LoVo (cell line): ENCODE measurements at regions not wholly inside any gene's neighbourhood (a gene's known extent, or its start where the extent isn't known, plus 50 kb on each side); places are given as distances from the start of the nearest gene placed in this dataset.

Experiments
- DNase-seq: peaks from one replicate; pipeline ENCODE4 v3.0.0-alpha.2; 2016; ENCODE audit warnings: low spot score

DNA sequence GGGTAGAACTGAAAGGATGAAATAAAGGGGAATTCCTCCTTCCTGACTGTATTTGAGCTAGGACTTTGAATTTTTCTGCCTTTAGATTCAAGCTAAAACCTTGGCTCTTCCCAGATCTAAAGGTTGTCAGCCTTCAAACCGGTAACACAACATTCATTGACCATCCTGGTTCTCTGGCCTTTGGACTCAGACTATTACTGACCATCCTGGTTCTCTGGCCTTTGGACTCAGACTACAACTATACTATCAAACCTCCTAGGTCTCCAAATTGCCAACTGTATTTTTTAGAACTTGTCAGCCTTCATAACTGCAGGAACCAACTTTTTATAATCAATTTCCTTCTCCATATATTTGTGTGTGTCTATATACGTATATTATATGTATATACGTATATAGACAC lies 140.6 kb upstream of the RBMY1B start:
- DNase-seq, result no peak

DNA sequence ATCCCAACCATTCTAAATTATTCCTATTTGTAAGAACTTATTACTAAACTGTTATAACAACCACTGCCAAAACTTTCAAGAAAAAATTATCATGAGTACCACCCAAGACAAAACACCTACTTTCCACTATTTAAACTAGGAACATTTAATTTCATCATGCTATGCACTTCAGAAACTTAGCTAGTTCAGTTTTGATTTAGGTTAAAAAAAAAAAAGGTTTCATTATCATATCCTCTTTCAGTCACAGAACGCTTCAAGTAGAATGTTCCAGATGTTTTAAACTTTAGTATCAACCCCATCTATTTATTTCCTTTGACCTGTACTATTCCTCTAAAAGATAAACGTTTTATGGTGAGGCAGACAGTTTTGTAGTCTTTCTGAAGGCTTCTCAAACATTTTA lies 117.0 kb upstream of the RBMY1B start:
- no peak for DNase-seq

DNA sequence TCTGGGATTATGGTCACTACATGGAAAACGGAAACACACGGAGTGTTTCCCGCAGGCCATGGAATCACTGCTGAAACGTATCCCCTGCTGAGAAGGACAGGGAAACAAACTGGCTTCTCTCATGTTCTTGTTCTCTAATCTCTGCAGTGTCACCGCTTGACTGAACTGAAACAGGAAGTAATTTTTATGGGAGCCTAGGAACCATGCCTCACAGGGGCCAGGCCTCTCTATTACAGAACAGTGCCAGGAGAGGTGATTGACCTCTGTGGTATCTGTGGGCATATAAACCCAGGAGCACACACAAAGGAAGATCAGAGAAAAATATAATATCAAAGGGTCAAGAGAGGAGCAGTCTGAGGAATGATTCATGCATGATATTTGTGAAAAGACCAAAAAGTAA lies 88.9 kb upstream of the RBMY1B start:
- peak; percentile 70 for DNase-seq

DNA sequence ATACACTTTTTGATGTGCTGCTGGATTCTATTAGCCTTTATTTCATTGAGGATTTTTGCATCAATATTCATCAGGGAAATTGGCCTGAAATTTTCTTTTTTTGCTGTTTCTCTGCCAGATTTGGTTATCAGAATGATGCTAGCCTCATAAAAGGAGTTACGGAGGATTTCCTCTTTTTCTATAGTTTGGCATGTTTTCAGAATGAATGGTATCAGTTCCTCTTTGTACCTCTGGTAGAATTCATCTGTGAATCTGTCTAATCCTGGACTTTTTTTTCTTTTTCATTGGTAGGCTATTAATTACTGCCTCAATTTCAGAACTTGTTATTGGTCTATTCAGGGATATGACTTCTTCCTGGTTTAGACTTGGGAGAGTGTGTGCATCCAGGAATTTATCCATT lies 70.6 kb upstream of the RBMY1B start:
- DNase-seq, result no peak

DNA sequence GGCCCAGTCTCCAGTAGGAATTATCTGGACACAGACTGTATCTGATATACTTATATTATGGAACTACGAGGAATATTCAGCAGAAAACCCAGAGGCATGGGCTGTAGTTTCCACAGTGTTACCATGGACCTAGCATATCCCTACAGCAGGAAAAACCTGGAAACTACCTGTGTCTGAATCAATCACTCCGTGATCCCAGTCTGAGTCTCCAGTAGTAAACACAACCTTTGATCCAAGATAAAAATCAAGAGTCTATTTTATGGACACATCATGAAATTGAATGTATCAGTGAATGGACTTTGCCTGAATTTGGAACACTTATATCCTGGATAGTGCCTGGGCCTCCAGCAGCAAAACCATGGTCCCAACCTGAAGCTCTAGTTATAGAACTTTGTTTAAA lies 57.5 kb upstream of the RBMY1B start:
- DNase-seq, result peak; percentile 3

DNA sequence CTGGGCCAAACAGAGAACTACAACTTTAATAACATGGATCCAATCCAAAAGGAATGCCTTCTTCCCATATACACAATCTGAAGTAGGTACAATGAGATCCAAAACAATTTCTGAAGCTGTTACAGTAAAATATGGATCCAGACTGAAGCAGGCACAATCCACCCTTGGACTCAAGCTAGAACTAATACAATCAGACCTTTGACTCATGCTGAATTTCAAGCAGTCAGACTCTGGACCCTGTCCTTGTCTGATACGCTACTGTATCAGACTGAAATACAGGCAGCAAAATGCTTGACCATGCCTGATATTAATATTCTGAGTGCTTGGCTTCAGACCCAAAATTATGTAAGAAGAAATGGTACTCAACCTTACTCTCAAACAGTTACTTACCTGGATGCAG lies 57.0 kb upstream of the RBMY1B start:
- DNase-seq, result no peak

DNA sequence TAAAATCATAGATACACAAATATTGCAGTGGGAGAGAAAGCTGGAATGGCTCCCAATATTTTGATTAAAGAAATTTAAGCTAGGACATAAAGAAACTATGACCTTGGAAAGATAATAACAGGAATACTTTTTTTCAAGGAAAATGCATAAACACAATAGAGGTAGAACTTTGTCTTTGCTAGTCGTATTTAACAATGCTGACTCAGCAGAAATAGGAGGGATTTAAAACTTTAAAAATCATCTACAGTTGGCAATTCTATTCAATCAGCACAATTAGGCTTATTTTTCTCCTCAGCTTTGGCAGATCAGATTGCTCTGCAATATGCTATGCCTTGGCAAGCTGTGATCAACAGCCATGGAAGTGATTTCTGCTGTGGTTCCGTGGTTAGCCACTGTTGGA lies 51.5 kb upstream of the RBMY1B start:
- DNase-seq, result no peak
